ENCODE measurements at regions not wholly inside any gene's neighbourhood (a gene's known extent, or its start where the extent isn't known, plus 50 kb on each side); places are given as distances from the start of the nearest gene placed in this dataset.

GRCh38 chr3:95401693-95402092 is 1338.8 kb downstream of the NSUN3 start:
- TF ChIP-seq, protein P1, sequence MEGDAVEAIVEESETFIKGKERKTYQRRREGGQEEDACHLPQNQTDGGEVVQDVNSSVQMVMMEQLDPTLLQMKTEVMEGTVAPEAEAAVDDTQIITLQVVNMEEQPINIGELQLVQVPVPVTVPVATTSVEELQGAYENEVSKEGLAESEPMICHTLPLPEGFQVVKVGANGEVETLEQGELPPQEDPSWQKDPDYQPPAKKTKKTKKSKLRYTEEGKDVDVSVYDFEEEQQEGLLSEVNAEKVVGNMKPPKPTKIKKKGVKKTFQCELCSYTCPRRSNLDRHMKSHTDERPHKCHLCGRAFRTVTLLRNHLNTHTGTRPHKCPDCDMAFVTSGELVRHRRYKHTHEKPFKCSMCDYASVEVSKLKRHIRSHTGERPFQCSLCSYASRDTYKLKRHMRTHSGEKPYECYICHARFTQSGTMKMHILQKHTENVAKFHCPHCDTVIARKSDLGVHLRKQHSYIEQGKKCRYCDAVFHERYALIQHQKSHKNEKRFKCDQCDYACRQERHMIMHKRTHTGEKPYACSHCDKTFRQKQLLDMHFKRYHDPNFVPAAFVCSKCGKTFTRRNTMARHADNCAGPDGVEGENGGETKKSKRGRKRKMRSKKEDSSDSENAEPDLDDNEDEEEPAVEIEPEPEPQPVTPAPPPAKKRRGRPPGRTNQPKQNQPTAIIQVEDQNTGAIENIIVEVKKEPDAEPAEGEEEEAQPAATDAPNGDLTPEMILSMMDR (conservative IDR thresholded peaks at IDR 0.05 in 1 of 2, IDR thresholded peaks at IDR 0.05 in 1 of 2; ENCODE audit: extremely low read depth in 1 of 2, insufficient read depth in 1 of 2, low read depth in 1 of 2, low read length in 2 of 2), result no peak
- no peak for TF ChIP-seq EZH2 (IDR thresholded peaks at IDR 0.05; ENCODE audit: borderline replicate concordance, low read length)

Data from mammary epithelial cell (primary cell).